GM06990 (cell line): ENCODE measurements at regions not wholly inside any gene's neighbourhood (a gene's known extent, or its start where the extent isn't known, plus 50 kb on each side); places are given as distances from the start of the nearest gene placed in this dataset.

Source experiments
- DNase-seq: peaks from one replicate; pipeline ENCODE4 v3.0.0-alpha.2; 2011; ENCODE audit not compliant: insufficient read length; ENCODE audit errors: extremely low read depth
- H3K27me3 ChIP-seq: replicated peaks from 2 replicates; pipeline ENCODE4 v1.6.0; 2011; ENCODE audit warnings: low read length; ENCODE audit not compliant: control insufficient read depth, insufficient read depth
- H3K36me3 ChIP-seq: 2 replicates; pipeline ENCODE4 v1.5.1; 2011; ENCODE audit warnings: low read length; ENCODE audit not compliant: control insufficient read depth, insufficient read depth
- H3K4me3 ChIP-seq: replicated peaks from 2 replicates; pipeline ENCODE4 v1.5.1; 2011; ENCODE audit warnings: low read depth, mild to moderate bottlenecking, control low read depth, low read length
- CTCF ChIP-seq: IDR thresholded peaks from 2 replicates; pipeline ENCODE4 v1.5.1; 2011; ENCODE audit warnings: low read length, control low read depth, mild to moderate bottlenecking, inconsistent platforms; ENCODE audit not compliant: insufficient read depth, poor library complexity, severe bottlenecking

GRCh38 chr12:24396224-24396623 lies 446.8 kb upstream of the SOX5 start:
- no peak for TF ChIP-seq CTCF
- Histone ChIP-seq H3K4me3 (no peak overlapping the region), H3K27me3 (no peaks in the 10 kb centered on the region), H3K36me3 (no peaks in the 10 kb centered on the region)
- no peak for DNase-seq

- DNase-seq: no peak
- no peaks in the 10 kb centered on the region for H3K27me3 ChIP-seq
- TF ChIP-seq CTCF: no peak
- H3K4me3 ChIP-seq: no peak overlapping the region
- H3K36me3 ChIP-seq: no peaks in the 10 kb centered on the region
These were observed 444.8 kb upstream of the SOX5 start for GRCh38 chr12:24394246-24394645.

- TF ChIP-seq CTCF: no peak
- Histone ChIP-seq H3K36me3 (no peaks in the 10 kb centered on the region), H3K4me3 (no peak overlapping the region), H3K27me3 (no peaks in the 10 kb centered on the region)
- DNase-seq: no peak
These were observed 443.6 kb upstream of the SOX5 start for GRCh38 chr12:24393071-24393470.

DNA sequence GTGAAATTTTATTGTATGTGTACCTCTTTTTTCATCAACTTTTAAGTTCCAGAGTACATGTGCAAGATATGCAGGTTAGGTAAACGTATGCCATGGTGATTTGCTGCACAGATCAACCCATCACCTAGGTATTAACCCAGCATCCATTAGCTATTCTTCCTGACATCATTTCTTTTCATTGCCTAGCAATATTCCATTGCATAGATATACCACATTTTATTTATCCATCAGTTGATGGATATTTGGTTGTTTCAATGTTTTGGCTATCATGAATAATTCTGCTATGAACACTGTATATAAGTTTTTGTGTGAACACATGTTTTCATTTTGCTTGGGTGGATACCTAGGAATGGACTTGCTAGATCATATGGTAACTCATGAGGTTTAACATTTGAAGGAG lies 439.9 kb upstream of the SOX5 start:
- TF ChIP-seq CTCF: no peak
- Histone ChIP-seq H3K36me3 (no peaks in the 10 kb centered on the region), H3K27me3 (no peaks in the 10 kb centered on the region), H3K4me3 (no peak overlapping the region)
- DNase-seq: no peak

GRCh38 chr12:24387381-24387780 lies 437.9 kb upstream of the SOX5 start:
- Histone ChIP-seq H3K36me3 (no peaks in the 10 kb centered on the region), H3K27me3 (no peaks in the 10 kb centered on the region), H3K4me3 (no peak overlapping the region)
- no peak for TF ChIP-seq CTCF
- no peak for DNase-seq

DNA sequence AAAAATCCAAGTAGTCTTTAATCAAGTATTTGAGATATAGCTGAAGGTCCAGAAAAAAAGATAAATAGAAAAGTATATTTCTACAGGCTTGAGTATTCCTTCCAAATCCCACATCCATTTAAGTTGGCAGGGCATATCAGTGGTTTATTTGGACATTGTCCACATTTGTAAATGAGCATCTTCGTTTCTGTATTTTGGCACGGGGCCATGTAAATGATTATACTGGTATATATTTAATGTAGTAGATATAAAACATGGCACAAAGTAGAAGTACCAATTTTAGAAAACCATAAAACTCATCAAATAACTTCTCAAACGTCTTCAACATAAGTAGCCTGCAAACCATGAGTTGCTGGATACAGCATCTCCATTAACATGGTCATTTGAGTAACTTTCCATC lies 437.4 kb upstream of the SOX5 start:
- Histone ChIP-seq H3K4me3 (no peak overlapping the region), H3K27me3 (no peaks in the 10 kb centered on the region), H3K36me3 (no peaks in the 10 kb centered on the region)
- TF ChIP-seq CTCF: no peak
- no peak for DNase-seq
